Activated CD4-positive, alpha-beta memory T cell treated with anti-CD3 and anti-CD28 coated beads for 36 hours (primary cell): ENCODE measurements at regions not wholly inside any gene's neighbourhood (a gene's known extent, or its start where the extent isn't known, plus 50 kb on each side); places are given as distances from the start of the nearest gene placed in this dataset.

ENCODE experiments used
- CTCF ChIA-PET: fragments of 350-600 bp; sonication (Branson Sonifier 250); formaldehyde crosslinking; loops from one replicate; lab custom pipeline; 2021; ENCODE audit warnings: antibody characterized with exemption, inconsistent platforms; lab: Charles Lee
- POLR2A ChIA-PET: fragments of 350-600 bp; sonication (Branson Sonifier 250); formaldehyde crosslinking; loops from one replicate; lab custom pipeline; 2021; ENCODE audit warnings: antibody characterized with exemption; lab: Charles Lee
- DNase-seq: peaks from one replicate; pipeline ENCODE4 v3.0.0-alpha.2; 2020
- H3K27ac Mint-ChIP-seq: one replicate; pipeline ENCODE4 v1.8.0; 2021; ENCODE audit warnings: mixed read lengths
- H3K27me3 Mint-ChIP-seq: one replicate; pipeline ENCODE4 v1.8.0; 2021; ENCODE audit warnings: mixed read lengths
- H3K36me3 Mint-ChIP-seq: one replicate; pipeline ENCODE4 v1.8.0; 2021; ENCODE audit warnings: mixed read lengths
- H3K4me1 Mint-ChIP-seq: one replicate; pipeline ENCODE4 v1.8.0; 2021; ENCODE audit warnings: low read depth, mixed read lengths
- H3K4me3 Mint-ChIP-seq: one replicate; pipeline ENCODE4 v1.8.0; 2021; ENCODE audit warnings: mild to moderate bottlenecking, mixed read lengths
- H3K9me3 Mint-ChIP-seq: one replicate; pipeline ENCODE4 v1.8.0; 2021; ENCODE audit warnings: mixed read lengths
- intact Hi-C: fragments of 100-400 bp; cut with micrococcal nuclease; formaldehyde crosslinking; loops from one replicate; pipeline ENCODE4 v1.15.1; 2023

DNA sequence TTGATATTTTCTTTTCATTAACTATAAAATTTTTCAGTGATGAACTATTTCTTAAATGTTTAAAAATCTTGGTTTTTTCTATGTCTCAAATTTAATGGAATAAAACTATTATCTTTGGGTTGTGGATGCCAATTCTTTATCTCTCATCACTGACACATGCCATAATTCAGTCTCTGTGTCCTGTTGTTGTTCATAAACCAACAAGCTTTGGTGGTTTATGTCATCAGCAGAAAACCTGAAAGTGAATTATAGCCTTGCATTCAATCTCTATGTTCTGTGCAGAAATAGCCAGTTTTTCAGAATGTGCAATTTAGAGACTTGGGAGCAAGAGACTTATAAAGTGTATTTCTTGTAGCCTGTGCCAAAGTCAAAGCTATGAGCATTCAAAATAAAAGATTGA is 462.6 kb upstream of the ADGRL4 start:
- intact Hi-C loops, result no loop called here
- H3K4me1 Mint-ChIP-seq, result no peaks in the 10 kb centered on the region
- CTCF ChIA-PET, result no interaction called here

DNA sequence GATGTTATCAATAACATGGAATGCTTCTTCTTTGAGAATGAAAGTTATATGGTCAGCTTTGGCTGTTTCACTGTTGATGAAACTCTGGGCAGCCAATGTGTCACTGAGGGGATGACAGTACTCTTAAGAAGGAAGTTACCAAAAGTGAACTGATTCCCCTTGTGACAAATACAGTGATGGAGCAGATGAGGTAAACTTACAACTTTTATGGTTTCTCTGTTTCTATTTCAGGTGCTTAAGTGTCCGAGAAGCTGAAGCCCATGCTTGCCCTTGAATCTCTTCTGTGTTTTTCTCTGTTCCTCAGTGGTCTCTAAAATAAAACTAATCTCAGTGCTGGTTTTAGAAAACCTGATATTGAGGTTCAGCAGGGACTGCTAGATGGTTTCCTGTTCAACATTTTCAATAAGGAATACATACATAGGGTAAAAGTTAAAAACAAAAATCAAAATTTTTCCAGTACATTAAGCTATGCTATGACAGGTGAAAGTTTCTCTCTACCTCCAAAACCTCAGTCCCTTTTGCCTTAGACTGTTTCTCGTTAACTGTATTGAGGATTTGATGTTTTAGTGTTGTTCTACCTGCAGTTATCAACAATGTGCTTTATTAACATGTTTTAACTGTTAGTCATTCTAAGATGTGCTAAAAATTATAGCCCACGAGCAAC is 454.4 kb upstream of the ADGRL4 start:
- POLR2A ChIA-PET, result no interaction called here
- CTCF ChIA-PET, result no interaction called here
- DNase-seq, result no peak
- no peaks in the 10 kb centered on the region for H3K4me1 Mint-ChIP-seq
- no peak overlapping the region for H3K4me3 Mint-ChIP-seq
- no peaks in the 10 kb centered on the region for H3K27me3 Mint-ChIP-seq
- no peaks in the 10 kb centered on the region for H3K36me3 Mint-ChIP-seq
- no peak overlapping the region for H3K27ac Mint-ChIP-seq
- intact Hi-C loops, result no loop called here
- peaks cover 17% of the 10 kb centered on the region for H3K9me3 Mint-ChIP-seq

More for the DNA sequence above, 462.6 kb upstream of the ADGRL4 start:
- Mint-ChIP-seq H3K36me3 (no peaks in the 10 kb centered on the region), H3K4me3 (no peak overlapping the region), H3K27ac (no peak overlapping the region), H3K27me3 (no peaks in the 10 kb centered on the region), H3K9me3 (peaks cover 2% of the 10 kb centered on the region)
- no peak for DNase-seq
- POLR2A ChIA-PET, result interaction anchor here (0.6 kb wide), 1 partner anchor 11 kb away, joined by 4 read pairs; no protein-coding TSS in a partner anchor

DNA sequence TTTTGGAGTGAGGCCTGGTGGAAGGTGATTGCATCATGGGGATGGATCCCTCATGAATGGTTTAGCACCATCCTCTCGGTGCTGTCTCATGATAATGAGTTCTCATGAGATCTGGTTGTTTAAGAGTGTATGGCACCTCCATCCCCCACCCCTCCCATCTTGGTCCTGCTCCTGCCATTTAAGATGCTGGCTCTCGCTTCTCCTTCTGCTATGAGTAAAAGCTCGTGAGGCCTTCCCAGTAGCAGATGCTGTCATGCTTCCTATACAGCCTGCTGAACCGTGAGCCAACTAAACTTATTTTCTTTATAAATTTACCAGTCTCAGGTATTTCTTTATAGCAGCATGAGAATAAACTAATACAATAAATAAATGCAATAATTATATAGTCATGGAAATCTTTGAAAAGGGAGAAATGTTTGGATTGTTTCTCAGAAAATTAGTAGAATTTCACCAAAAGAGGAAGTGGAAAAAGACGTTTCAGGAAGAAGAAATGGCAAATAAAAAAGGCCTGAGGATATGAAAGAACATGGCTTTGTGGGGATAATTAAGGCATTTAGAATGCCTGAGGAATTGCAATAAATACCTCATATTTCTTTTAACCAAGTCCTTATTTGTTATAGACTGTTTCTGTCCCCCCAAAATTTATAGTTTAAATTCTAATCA is 451.2 kb upstream of the ADGRL4 start:
- DNase-seq, result no peak
- Mint-ChIP-seq H3K36me3 (no peaks in the 10 kb centered on the region), H3K9me3 (peaks cover 11% of the 10 kb centered on the region), H3K27ac (no peak overlapping the region), H3K4me3 (no peak overlapping the region), H3K27me3 (no peaks in the 10 kb centered on the region), H3K4me1 (no peaks in the 10 kb centered on the region)
- ChIA-PET CTCF (no interaction called here), POLR2A (no interaction called here)
- intact Hi-C loops, result no loop called here

DNA sequence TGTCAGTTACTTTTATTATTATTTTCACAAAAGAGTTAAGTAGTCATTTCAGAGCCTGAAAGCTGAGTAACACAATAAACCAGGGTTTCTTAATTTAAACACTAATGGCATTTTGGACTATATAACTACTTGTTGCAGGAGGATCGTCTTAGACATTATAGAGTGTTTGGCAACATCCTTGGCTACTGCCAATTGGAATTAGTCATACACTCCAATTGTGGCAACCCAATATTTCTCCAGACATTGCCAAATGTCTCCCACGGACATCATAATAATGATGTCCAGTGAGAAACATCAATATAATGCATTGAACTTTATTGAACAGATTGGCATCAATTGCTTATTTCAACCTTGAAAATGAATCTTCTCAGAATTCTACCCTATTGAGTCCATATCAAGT is 441.9 kb upstream of the ADGRL4 start:
- CTCF ChIA-PET, result no interaction called here

DNA sequence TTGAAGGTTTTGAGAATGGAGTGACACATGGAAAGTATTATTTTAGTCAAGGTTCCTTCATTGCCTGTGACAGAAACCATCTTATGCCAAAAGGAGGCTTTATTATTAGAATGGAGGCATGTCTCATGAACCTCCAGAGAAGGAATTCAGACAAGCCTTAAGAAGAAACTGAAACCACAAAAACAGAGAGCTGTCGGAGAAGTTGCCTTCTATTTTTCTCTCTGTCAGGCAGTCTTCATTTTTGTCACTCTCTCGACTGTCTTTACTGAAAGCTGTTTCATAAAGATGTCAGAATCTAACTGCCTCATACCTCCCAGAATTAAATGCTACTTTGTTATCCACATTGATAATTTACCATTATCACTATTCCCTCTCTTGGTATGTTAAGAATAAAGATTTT is 434.7 kb upstream of the ADGRL4 start:
- Mint-ChIP-seq H3K27me3 (no peaks in the 10 kb centered on the region), H3K36me3 (no peaks in the 10 kb centered on the region), H3K4me3 (no peak overlapping the region), H3K27ac (no peak overlapping the region), H3K4me1 (no peaks in the 10 kb centered on the region), H3K9me3 (peaks cover 5% of the 10 kb centered on the region)
- intact Hi-C loops, result no loop called here
- no peak for DNase-seq
- CTCF ChIA-PET, result no interaction called here
- POLR2A ChIA-PET, result no interaction called here

More for the DNA sequence above, 441.9 kb upstream of the ADGRL4 start:
- H3K36me3 Mint-ChIP-seq, result no peaks in the 10 kb centered on the region
- intact Hi-C loops, result no loop called here
- H3K9me3 Mint-ChIP-seq, result no peaks in the 10 kb centered on the region
- H3K27me3 Mint-ChIP-seq, result no peaks in the 10 kb centered on the region
- H3K4me3 Mint-ChIP-seq, result no peak overlapping the region
- no peak for DNase-seq
- no peaks in the 10 kb centered on the region for H3K4me1 Mint-ChIP-seq
- H3K27ac Mint-ChIP-seq, result no peak overlapping the region
- POLR2A ChIA-PET, result no interaction called here

DNA sequence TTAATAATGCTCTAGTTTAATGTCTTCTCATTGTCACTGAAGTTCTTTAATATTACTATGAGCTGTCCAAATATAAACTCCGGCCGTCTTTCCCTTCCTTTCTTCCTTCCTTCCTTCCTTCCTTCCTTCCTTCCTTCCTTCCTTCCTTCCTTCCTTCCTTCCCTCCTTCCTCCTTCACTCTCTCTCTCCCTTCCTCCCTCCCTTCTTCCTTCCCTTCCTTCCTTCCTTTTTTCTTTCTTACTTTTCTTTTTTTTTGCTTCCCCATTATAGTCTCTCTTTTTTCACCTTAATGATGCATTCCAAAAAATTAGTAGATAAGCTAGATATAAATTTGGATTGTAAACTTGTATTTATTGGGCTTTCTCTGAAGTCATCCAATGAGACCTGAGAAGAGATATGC is 431.0 kb upstream of the ADGRL4 start:
- DNase-seq, result no peak
- CTCF ChIA-PET, result no interaction called here
- Mint-ChIP-seq H3K27me3 (no peaks in the 10 kb centered on the region), H3K9me3 (peaks cover 3% of the 10 kb centered on the region), H3K4me1 (no peaks in the 10 kb centered on the region), H3K36me3 (no peaks in the 10 kb centered on the region), H3K4me3 (no peak overlapping the region), H3K27ac (no peak overlapping the region)
- POLR2A ChIA-PET, result no interaction called here
- intact Hi-C loops, result no loop called here

DNA sequence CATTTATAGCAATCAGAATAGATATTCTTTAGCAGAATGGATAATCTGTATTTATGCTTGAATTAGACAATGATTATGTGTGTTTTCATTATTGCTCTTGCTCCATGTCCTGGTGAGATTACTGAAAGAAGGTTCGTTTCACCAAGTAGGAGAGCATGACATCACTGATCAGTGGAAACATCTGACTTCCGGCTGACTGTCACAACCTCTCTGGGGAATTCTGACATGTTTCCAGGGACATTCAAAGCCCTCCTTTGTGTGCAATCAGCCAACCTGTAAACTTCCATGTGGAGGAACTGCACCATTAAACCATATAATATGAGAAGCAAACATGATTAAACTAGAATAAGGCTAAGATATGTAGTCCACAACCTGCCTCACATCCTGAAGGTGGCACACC is 424.8 kb upstream of the ADGRL4 start:
- Mint-ChIP-seq H3K27ac (no peak overlapping the region), H3K4me1 (no peaks in the 10 kb centered on the region), H3K27me3 (no peaks in the 10 kb centered on the region), H3K4me3 (no peak overlapping the region), H3K9me3 (peaks cover 2% of the 10 kb centered on the region), H3K36me3 (no peaks in the 10 kb centered on the region)
- intact Hi-C loops, result no loop called here
- CTCF ChIA-PET, result no interaction called here
- POLR2A ChIA-PET, result no interaction called here
- no peak for DNase-seq

DNA sequence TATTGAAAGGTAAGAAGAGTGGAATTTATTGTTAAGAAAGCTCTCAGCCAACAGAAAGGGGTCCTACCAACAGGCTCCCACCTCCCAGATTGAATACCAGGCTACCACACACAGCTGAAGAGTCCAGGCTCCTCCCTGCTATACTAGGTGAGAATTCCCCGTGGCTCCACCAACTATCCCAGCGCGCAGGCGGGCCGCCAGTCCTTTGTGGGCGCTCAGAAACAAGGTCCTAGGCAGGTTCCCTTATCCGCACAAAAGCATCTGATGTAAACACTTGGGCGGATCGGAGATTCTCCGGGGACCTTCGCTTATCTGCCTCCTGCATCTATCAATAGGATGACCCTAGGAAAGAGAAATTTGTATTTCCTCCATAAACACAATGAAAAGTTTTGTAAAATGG is 423.9 kb upstream of the ADGRL4 start:
- Mint-ChIP-seq H3K36me3 (no peaks in the 10 kb centered on the region), H3K4me3 (no peak overlapping the region), H3K27ac (no peak overlapping the region), H3K4me1 (no peaks in the 10 kb centered on the region), H3K9me3 (peaks cover 2% of the 10 kb centered on the region), H3K27me3 (no peaks in the 10 kb centered on the region)
- ChIA-PET POLR2A (no interaction called here), CTCF (no interaction called here)
- DNase-seq, result no peak
- intact Hi-C loops, result no loop called here

DNA sequence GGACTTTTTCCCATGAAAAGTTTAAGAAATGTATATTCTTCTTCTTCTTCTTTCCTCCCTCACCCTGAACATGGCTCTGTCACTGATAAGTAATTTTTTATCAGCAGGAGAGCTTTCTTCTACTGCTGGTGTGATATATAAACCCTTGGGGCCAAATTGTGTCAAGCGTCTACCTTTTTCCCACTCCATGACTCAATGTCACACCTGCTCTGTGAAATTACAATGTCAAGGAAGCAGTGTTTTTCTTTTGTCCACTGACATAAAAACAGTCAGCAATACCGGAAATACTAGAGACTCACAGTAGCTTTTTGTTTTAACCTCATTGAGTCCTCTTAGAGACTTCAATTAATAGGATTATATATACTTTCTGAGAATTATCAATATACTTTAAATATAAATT is 416.2 kb upstream of the ADGRL4 start:
- ChIA-PET POLR2A (no interaction called here), CTCF (no interaction called here)
- Mint-ChIP-seq H3K4me3 (no peak overlapping the region), H3K4me1 (no peaks in the 10 kb centered on the region), H3K36me3 (no peaks in the 10 kb centered on the region), H3K9me3 (no peaks in the 10 kb centered on the region), H3K27ac (no peak overlapping the region), H3K27me3 (no peaks in the 10 kb centered on the region)
- intact Hi-C loops, result no loop called here
- no peak for DNase-seq

DNA sequence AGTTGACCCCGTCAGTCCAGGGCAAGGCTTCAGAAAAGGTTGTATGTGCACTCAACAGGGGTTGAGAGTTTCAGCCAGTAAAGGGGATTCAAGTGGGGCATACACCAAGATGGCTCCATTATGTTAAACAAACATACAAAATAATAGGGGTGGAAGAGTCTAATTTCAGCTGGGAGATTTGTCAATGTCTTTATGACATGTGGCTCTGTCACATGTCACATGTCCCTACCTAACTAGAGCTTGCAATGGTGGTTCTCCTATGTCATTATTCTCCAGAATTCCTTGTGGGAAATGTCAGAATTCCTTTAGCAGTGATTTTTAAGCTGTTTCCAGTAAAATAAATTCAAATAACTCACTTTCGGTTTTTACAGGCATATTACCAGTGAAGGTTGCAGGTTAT is 392.0 kb upstream of the ADGRL4 start:
- no peaks in the 10 kb centered on the region for H3K9me3 Mint-ChIP-seq

DNA sequence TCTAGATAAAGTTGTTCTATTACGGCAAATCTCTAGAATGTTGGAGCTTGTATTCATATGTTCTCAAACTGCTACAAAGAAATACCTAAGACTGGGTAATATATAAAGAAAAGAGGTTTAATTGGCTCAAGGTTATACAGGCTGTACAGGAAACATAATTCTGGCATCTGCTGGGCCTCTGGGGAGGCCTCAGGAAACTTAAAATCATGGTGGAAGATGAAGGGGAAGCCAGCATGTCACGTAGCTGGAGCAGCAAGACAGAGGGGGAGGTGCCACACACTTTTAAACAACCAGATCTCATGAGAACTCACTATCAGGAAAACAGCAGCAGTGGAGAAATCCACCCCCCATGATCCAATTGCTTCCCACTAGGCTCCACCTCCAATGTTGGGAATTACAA is 390.4 kb upstream of the ADGRL4 start:
- no peak overlapping the region for H3K4me3 Mint-ChIP-seq
- intact Hi-C loops, result no loop called here
- H3K4me1 Mint-ChIP-seq, result no peaks in the 10 kb centered on the region
- DNase-seq, result no peak
- ChIA-PET CTCF (no interaction called here), POLR2A (no interaction called here)
- no peaks in the 10 kb centered on the region for H3K9me3 Mint-ChIP-seq
- no peak overlapping the region for H3K27ac Mint-ChIP-seq
- no peaks in the 10 kb centered on the region for H3K36me3 Mint-ChIP-seq
- no peaks in the 10 kb centered on the region for H3K27me3 Mint-ChIP-seq

More for the DNA sequence above, 392.0 kb upstream of the ADGRL4 start:
- Mint-ChIP-seq H3K27ac (no peak overlapping the region), H3K4me3 (no peak overlapping the region), H3K4me1 (no peaks in the 10 kb centered on the region), H3K36me3 (no peaks in the 10 kb centered on the region), H3K27me3 (no peaks in the 10 kb centered on the region)
- DNase-seq, result no peak
- intact Hi-C loops, result no loop called here
- ChIA-PET POLR2A (no interaction called here), CTCF (no interaction called here)

DNA sequence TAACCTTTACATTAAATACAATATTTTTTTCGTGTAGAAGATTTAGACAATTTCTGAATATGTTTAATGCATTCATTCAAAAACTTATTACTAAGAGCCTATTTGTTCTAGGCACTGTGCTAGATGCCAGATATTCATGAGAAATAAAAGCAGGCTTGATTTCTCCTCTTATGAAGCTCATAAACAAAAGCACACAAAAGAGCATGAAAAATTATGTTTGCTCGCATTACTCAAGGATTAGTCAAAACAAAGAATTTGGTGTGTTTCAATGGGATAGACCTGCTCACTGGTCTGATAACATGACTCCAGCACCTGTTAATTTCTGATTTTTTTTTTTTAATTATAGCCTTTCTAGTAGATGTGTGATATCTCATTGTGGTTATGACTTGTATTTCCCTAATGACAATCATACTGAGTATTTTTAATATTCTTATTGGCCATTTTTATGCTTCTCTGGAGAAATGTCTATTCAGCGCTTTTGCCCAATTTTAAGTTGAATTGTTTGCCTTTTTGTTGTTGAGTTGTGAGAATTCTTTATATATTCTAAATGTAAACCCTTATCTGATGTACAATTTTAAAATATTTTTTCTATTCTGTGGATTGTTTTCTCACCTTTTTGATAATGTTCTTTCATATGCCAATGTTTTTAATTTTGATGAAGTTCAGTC is 382.3 kb upstream of the ADGRL4 start:
- H3K4me1 Mint-ChIP-seq, result no peaks in the 10 kb centered on the region
- no peak for DNase-seq
- no peaks in the 10 kb centered on the region for H3K36me3 Mint-ChIP-seq
- no peak overlapping the region for H3K4me3 Mint-ChIP-seq
- H3K9me3 Mint-ChIP-seq, result peaks cover 3% of the 10 kb centered on the region
- H3K27ac Mint-ChIP-seq, result no peak overlapping the region
- POLR2A ChIA-PET, result no interaction called here
- intact Hi-C loops, result no loop called here
- peaks cover 2% of the 10 kb centered on the region for H3K27me3 Mint-ChIP-seq
- CTCF ChIA-PET, result no interaction called here

DNA sequence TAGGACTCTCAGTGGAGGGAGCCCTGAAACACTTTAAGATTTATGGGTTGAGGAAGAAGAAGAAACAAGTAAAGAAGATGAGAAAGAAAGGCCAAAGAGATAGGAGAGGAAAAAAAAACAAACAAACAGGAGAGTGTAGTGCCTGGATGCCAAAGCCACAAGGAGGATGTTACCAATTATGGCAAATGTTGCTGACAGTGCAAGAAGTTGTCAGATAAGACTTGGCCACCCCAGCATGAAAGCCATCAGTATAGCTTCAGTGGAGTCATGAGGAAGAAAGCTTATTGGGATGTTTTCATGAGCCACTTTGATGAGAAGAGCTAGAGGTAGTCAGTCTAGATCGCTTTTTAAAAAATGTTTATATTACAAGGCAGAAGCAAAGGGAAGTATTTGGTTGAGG is 380.2 kb upstream of the ADGRL4 start:
- H3K9me3 Mint-ChIP-seq, result peaks cover 3% of the 10 kb centered on the region
- POLR2A ChIA-PET, result no interaction called here
- H3K27ac Mint-ChIP-seq, result no peak overlapping the region
- H3K4me1 Mint-ChIP-seq, result no peaks in the 10 kb centered on the region
- H3K36me3 Mint-ChIP-seq, result no peaks in the 10 kb centered on the region
- no peak for DNase-seq
- intact Hi-C loops, result no loop called here
- CTCF ChIA-PET, result no interaction called here
- H3K4me3 Mint-ChIP-seq, result no peak overlapping the region
- peaks cover 2% of the 10 kb centered on the region for H3K27me3 Mint-ChIP-seq
